ENCODE measurements at regions not wholly inside any gene's neighbourhood (a gene's known extent, or its start where the extent isn't known, plus 50 kb on each side); places are given as distances from the start of the nearest gene placed in this dataset.
"Not testable (repeated sequence)": the region's sequence is repeated elsewhere in the genome, so short reads cannot be mapped to it uniquely, and the experiment has no call there.

- peaks cover 23% of the 10 kb centered on the region for H3K36me3 Mint-ChIP-seq (ENCODE audit: low read depth)
- H3K4me1 Mint-ChIP-seq = peaks cover 55% of the 10 kb centered on the region
- no peak overlapping the region for H3K27ac Mint-ChIP-seq
- no peak for DNase-seq
- no peaks in the 10 kb centered on the region for H3K9me3 Mint-ChIP-seq
- peaks cover 2% of the 10 kb centered on the region for H3K27me3 Mint-ChIP-seq (ENCODE audit: low read depth, poor library complexity)
- TF ChIP-seq CTCF (IDR thresholded peaks at IDR 0.05) = no peak
- no peak overlapping the region for H3K4me3 Mint-ChIP-seq
Observed at GRCh38 chr12:9326085-9326484, 117.9 kb upstream of the PZP start.

- no peak for DNase-seq
- peaks cover 55% of the 10 kb centered on the region for H3K4me1 Mint-ChIP-seq
- no peak for TF ChIP-seq CTCF (IDR thresholded peaks at IDR 0.05)
- H3K27me3 Mint-ChIP-seq (ENCODE audit: low read depth, poor library complexity) = peaks cover 2% of the 10 kb centered on the region
- peak overlapping the region; percentile 89 for H3K27ac Mint-ChIP-seq
- H3K4me3 Mint-ChIP-seq = no peak overlapping the region
- H3K9me3 Mint-ChIP-seq = no peaks in the 10 kb centered on the region
- H3K36me3 Mint-ChIP-seq (ENCODE audit: low read depth) = peaks cover 23% of the 10 kb centered on the region
Observed at GRCh38 chr12:9325471-9325870, 117.3 kb upstream of the PZP start.

GRCh38 chr12:9324782-9325181, 116.6 kb upstream of the PZP start:
- Mint-ChIP-seq H3K4me3 (no peak overlapping the region), H3K36me3 (ENCODE audit: low read depth) (peaks cover 27% of the 10 kb centered on the region), H3K9me3 (no peaks in the 10 kb centered on the region), H3K4me1 (peaks cover 57% of the 10 kb centered on the region), H3K27ac (peak overlapping the region; percentile 89), H3K27me3 (ENCODE audit: low read depth, poor library complexity) (peaks cover 2% of the 10 kb centered on the region)
- no peak for TF ChIP-seq CTCF (IDR thresholded peaks at IDR 0.05)
- DNase-seq = no peak

- Mint-ChIP-seq H3K27me3 (ENCODE audit: low read depth, poor library complexity) (peaks cover 5% of the 10 kb centered on the region), H3K4me3 (no peak overlapping the region), H3K27ac (no peak overlapping the region), H3K36me3 (ENCODE audit: low read depth) (peaks cover 23% of the 10 kb centered on the region), H3K4me1 (peaks cover 70% of the 10 kb centered on the region), H3K9me3 (no peaks in the 10 kb centered on the region)
- no peak for DNase-seq
- no peak for TF ChIP-seq CTCF (IDR thresholded peaks at IDR 0.05)
Observed at GRCh38 chr12:9323144-9323681, 115.0 kb upstream of the PZP start.

- DNase-seq = no peak
- H3K4me3 Mint-ChIP-seq = no peak overlapping the region
- H3K4me1 Mint-ChIP-seq = peaks cover 51% of the 10 kb centered on the region
- no peak for TF ChIP-seq CTCF (IDR thresholded peaks at IDR 0.05)
- H3K27me3 Mint-ChIP-seq (ENCODE audit: low read depth, poor library complexity) = peaks cover 5% of the 10 kb centered on the region
- H3K36me3 Mint-ChIP-seq (ENCODE audit: low read depth) = peaks cover 7% of the 10 kb centered on the region
- H3K9me3 Mint-ChIP-seq = no peaks in the 10 kb centered on the region
- no peak overlapping the region for H3K27ac Mint-ChIP-seq
Observed at GRCh38 chr12:9319842-9320173, 111.6 kb upstream of the PZP start.

- peaks cover 5% of the 10 kb centered on the region for H3K27me3 Mint-ChIP-seq (ENCODE audit: low read depth, poor library complexity)
- peaks cover 7% of the 10 kb centered on the region for H3K36me3 Mint-ChIP-seq (ENCODE audit: low read depth)
- no peak for TF ChIP-seq CTCF (IDR thresholded peaks at IDR 0.05)
- no peak overlapping the region for H3K4me3 Mint-ChIP-seq
- DNase-seq = no peak
- no peak overlapping the region for H3K27ac Mint-ChIP-seq
- H3K9me3 Mint-ChIP-seq = no peaks in the 10 kb centered on the region
- H3K4me1 Mint-ChIP-seq = peaks cover 45% of the 10 kb centered on the region
Observed at GRCh38 chr12:9319044-9319841, 111.0 kb upstream of the PZP start.

GRCh38 chr12:9313479-9313878, 105.3 kb upstream of the PZP start:
- not testable (repeated sequence) for H3K4me3 Mint-ChIP-seq; H3K36me3 Mint-ChIP-seq (ENCODE audit: low read depth); H3K27me3 Mint-ChIP-seq (ENCODE audit: low read depth, poor library complexity); H3K9me3 Mint-ChIP-seq; H3K27ac Mint-ChIP-seq; DNase-seq
- H3K4me1 Mint-ChIP-seq = peaks cover 11% of the 10 kb centered on the region

GRCh38 chr12:9312406-9313392, 104.5 kb upstream of the PZP start:
- DNase-seq; H3K9me3 Mint-ChIP-seq; H3K27me3 Mint-ChIP-seq (ENCODE audit: low read depth, poor library complexity); H3K4me3 Mint-ChIP-seq; H3K36me3 Mint-ChIP-seq (ENCODE audit: low read depth); H3K27ac Mint-ChIP-seq; H3K4me1 Mint-ChIP-seq: not testable (repeated sequence)
